Fibroblast of gingiva (primary cell): ENCODE measurements at regions not wholly inside any gene's neighbourhood (a gene's known extent, or its start where the extent isn't known, plus 50 kb on each side); places are given as distances from the start of the nearest gene placed in this dataset.
"Not testable (repeated sequence)": the region's sequence is repeated elsewhere in the genome, so short reads cannot be mapped to it uniquely, and the experiment has no call there.

Experiments used
- DNase-seq: peaks from one replicate; pipeline ENCODE4 v3.0.0-alpha.2; 2011; ENCODE audit warnings: low read depth

- DNase-seq, result peak; percentile 90
Measured at GRCh38 chr6:50899306-50899870, 80.7 kb downstream of the TFAP2B start.

- DNase-seq, result no peak
Measured at GRCh38 chr6:50902260-50902659, 83.6 kb downstream of the TFAP2B start.

GRCh38 chr6:50905297-50905696 is 86.6 kb downstream of the TFAP2B start:
- DNase-seq, result no peak

GRCh38 chr6:50907565-50907964 is 88.9 kb downstream of the TFAP2B start:
- no peak for DNase-seq

GRCh38 chr6:50913105-50913770 is 94.6 kb downstream of the TFAP2B start:
- DNase-seq, result no peak

- not testable (repeated sequence) for DNase-seq
Measured at GRCh38 chr6:50921378-50921777, 102.7 kb downstream of the TFAP2B start.

- no peak for DNase-seq
Measured at GRCh38 chr6:50921968-50922367, 103.3 kb downstream of the TFAP2B start.

GRCh38 chr6:50922579-50923525 is 104.2 kb downstream of the TFAP2B start:
- no peak for DNase-seq

GRCh38 chr6:50924758-50925157 is 106.1 kb downstream of the TFAP2B start:
- no peak for DNase-seq

GRCh38 chr6:50925548-50925947 is 106.9 kb downstream of the TFAP2B start:
- no peak for DNase-seq

GRCh38 chr6:50925981-50926380 is 107.3 kb downstream of the TFAP2B start:
- DNase-seq, result no peak

- DNase-seq, result no peak
Measured at GRCh38 chr6:50927800-50928199, 109.1 kb downstream of the TFAP2B start.

GRCh38 chr6:50929323-50929722 is 110.7 kb downstream of the TFAP2B start:
- no peak for DNase-seq

- DNase-seq, result peak; percentile 35
Measured at GRCh38 chr6:50935442-50935841, 116.8 kb downstream of the TFAP2B start.

- peak; percentile 92 for DNase-seq
Measured at GRCh38 chr6:50936277-50936681, 117.6 kb downstream of the TFAP2B start.

- no peak for DNase-seq
Measured at GRCh38 chr6:50939931-50940330, 121.3 kb downstream of the TFAP2B start.

GRCh38 chr6:50945789-50946188 is 127.1 kb downstream of the TFAP2B start:
- no peak for DNase-seq

GRCh38 chr6:50952092-50952907 is 133.6 kb downstream of the TFAP2B start:
- DNase-seq, result peak; percentile 77

- DNase-seq, result no peak
Measured at GRCh38 chr6:50956014-50956413, 137.3 kb downstream of the TFAP2B start.

- DNase-seq, result no peak
Measured at GRCh38 chr6:50958148-50958697, 139.6 kb downstream of the TFAP2B start.

- DNase-seq, result no peak
Measured at GRCh38 chr6:50959081-50959641, 140.5 kb downstream of the TFAP2B start.
